Suprapubic skin (tissue), 4 donors: ENCODE measurements at regions not wholly inside any gene's neighbourhood (a gene's known extent, or its start where the extent isn't known, plus 50 kb on each side); places are given as distances from the start of the nearest gene placed in this dataset.

ENCODE experiments used
- DNase-seq, 2 donors: peaks; one replicate each; pipeline ENCODE4 v3.0.0-alpha.2; 2019; ENCODE audit warnings: low spot score in 2 of 2
- H3K27ac ChIP-seq: fragments of 200-600 bp; sonication (generic); one replicate; pipeline ENCODE4 v1.5.1; 2019
- H3K27me3 ChIP-seq: fragments of 200-600 bp; sonication (generic); one replicate; pipeline ENCODE4 v1.5.1; 2019
- H3K36me3 ChIP-seq: fragments of 200-600 bp; sonication (generic); one replicate; pipeline ENCODE4 v1.5.1; 2019
- H3K4me1 ChIP-seq: fragments of 200-600 bp; sonication (generic); one replicate; pipeline ENCODE4 v1.5.1; 2019
- H3K4me3 ChIP-seq: fragments of 200-600 bp; sonication (generic); one replicate; pipeline ENCODE4 v1.5.1; 2019; ENCODE audit warnings: mild to moderate bottlenecking
- H3K9me3 ChIP-seq: fragments of 200-600 bp; sonication (generic); one replicate; pipeline ENCODE4 v1.5.1; 2019
- EP300 ChIP-seq: sonication (generic); formaldehyde crosslinking; IDR thresholded peaks from one replicate; pipeline ENCODE4 v1.6.1; 2017; ENCODE audit warnings: antibody characterized with exemption
- POLR2A ChIP-seq, 2 donors: fragments of 450-650 bp; IDR thresholded peaks; one replicate each; pipeline ENCODE4 v1.6.1; 2017; ENCODE audit warnings: antibody characterized with exemption in 2 of 2, mild to moderate bottlenecking in 2 of 2, moderate library complexity in 2 of 2
- POLR2AphosphoS5 ChIP-seq, 3 donors: sonication (generic); formaldehyde crosslinking; IDR thresholded peaks; one replicate each; pipeline ENCODE4 v1.6.1; 2017; ENCODE audit warnings: antibody characterized with exemption in 3 of 3
- WGBS: methylation state at CpG from one replicate; pipeline ENCODE4 v1.1.5; 2018; 5-methylcytosine and 5-hydroxymethylcytosine counted together
- TF ChIP-seq, protein P1 (sequence below), 2 donors: fragments of 200-600 bp in 1 of 2; fragments of 450-650 bp in 1 of 2; sonication (generic) in 1 of 2; IDR thresholded peaks; one replicate each; pipeline ENCODE4 v1.5.1; 2016 to 2019; ENCODE audit warnings: antibody characterized with exemption in 2 of 2, mild to moderate bottlenecking in 1 of 2, moderate library complexity in 1 of 2

DNA sequence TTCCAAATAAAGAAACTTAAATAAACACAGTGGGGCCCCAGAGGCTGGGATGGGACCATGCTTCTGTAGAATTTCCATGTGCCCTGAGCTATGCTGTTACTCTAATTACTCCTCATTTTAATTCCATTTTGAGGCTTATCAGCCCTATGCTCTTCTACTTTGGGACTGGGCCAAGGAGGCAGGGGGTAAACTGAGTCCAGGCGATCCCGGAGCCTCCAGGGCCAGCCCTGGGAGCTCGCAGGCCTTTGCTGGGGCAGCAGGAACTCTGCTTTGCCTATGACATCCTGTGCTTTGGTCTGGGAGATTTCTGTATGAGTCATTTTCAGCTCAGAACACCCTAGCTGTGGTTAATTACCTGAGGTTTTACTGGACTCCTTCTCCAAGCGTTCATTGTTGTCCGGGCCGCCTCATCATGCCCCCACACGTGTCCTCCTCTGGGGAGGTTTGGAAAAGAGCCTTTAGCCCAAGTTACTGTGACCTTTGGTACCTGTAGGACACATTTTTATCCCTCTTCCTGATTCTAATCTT lies 95.7 kb downstream of the RHOU start:
- Histone ChIP-seq H3K4me3 (no peak overlapping the region), H3K27me3 (peaks cover 7% of the 10 kb centered on the region), H3K36me3 (no peaks in the 10 kb centered on the region), H3K9me3 (no peaks in the 10 kb centered on the region), H3K4me1 (peaks cover 11% of the 10 kb centered on the region), H3K27ac (no peak overlapping the region)
- TF ChIP-seq POLR2A (IDR thresholded peaks at IDR 0.05) (no peak), EP300 (no peak), POLR2AphosphoS5 (IDR thresholded peaks at IDR 0.05) (no peak)
- TF ChIP-seq, protein P1, sequence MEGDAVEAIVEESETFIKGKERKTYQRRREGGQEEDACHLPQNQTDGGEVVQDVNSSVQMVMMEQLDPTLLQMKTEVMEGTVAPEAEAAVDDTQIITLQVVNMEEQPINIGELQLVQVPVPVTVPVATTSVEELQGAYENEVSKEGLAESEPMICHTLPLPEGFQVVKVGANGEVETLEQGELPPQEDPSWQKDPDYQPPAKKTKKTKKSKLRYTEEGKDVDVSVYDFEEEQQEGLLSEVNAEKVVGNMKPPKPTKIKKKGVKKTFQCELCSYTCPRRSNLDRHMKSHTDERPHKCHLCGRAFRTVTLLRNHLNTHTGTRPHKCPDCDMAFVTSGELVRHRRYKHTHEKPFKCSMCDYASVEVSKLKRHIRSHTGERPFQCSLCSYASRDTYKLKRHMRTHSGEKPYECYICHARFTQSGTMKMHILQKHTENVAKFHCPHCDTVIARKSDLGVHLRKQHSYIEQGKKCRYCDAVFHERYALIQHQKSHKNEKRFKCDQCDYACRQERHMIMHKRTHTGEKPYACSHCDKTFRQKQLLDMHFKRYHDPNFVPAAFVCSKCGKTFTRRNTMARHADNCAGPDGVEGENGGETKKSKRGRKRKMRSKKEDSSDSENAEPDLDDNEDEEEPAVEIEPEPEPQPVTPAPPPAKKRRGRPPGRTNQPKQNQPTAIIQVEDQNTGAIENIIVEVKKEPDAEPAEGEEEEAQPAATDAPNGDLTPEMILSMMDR (IDR thresholded peaks at IDR 0.05) = no peak
- no peak for DNase-seq
- WGBS = 72% methylated on average over 7 of the region's 7 CpGs

DNA sequence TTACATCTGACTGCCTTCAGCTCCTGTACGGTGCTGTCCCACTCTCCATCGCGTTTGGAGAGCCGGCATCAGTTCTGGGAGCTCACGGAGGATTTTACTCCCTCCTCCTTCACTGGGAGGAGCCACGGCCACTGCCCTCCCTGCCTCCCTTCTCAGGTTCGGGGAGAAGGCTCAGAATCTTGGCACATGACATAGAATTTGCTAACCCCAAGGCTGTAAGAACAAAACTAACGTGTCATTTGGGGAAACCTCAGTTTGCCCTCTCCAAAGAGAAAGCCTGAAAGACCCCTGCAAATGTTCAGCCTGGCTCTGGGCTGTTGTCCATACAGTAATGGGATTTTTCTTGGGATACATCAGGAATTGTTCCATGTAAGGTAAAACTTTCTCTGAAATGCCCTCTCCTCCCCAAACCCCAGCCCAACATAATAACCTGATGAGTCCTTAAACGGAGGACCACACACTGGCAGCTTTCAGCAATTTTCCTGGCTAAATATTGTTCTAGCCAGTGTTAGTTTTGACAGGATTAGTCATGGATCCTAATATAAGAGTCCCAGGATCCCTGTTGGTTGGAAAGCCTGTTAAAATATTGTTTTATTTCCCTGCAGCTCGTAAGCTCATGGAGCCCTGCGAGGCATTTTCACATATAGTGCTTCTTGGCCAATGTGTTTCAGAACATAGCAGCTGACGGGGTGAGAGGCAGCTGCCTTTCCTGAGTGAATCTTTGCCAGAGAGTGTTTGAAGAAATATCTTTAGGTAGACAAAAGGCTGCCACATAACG lies 98.8 kb downstream of the RHOU start:
- no peak for DNase-seq
- H3K27me3 ChIP-seq = peaks cover 7% of the 10 kb centered on the region
- WGBS = 44% methylated on average over 13 of the region's 13 CpGs
- TF ChIP-seq EP300 = no peak
- TF ChIP-seq POLR2A (IDR thresholded peaks at IDR 0.05) = no peak
- TF ChIP-seq, protein P1 (IDR thresholded peaks at IDR 0.05) = no peak
- no peak for TF ChIP-seq POLR2AphosphoS5 (IDR thresholded peaks at IDR 0.05)
- H3K36me3 ChIP-seq = no peaks in the 10 kb centered on the region
- H3K4me3 ChIP-seq = no peak overlapping the region
- H3K4me1 ChIP-seq = peaks cover 26% of the 10 kb centered on the region
- no peak overlapping the region for H3K27ac ChIP-seq
- no peaks in the 10 kb centered on the region for H3K9me3 ChIP-seq

DNA sequence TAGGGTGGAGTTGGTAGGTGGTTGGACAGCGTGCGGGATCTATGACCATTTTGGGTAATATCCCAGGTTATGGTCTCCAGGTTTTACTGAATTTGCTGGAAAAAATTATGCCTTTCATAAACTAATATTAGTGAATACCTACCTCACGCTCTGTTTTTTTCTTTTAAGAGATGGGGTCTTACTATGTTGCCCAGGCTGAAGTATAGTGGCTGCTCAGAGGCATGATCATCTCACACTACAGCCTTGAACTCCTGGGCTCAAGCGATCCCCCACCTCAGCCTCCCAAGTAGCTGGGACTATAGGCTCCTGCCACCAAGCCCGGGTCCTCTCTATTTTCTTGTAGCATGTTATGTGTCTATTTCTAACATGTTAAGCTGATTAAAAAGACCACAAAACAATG lies 100.2 kb downstream of the RHOU start:
- H3K9me3 ChIP-seq = no peaks in the 10 kb centered on the region
- H3K4me3 ChIP-seq = no peak overlapping the region
- no peak for TF ChIP-seq POLR2A (IDR thresholded peaks at IDR 0.05)
- TF ChIP-seq EP300 = no peak
- TF ChIP-seq, protein P1 (IDR thresholded peaks at IDR 0.05) = no peak
- no peak for TF ChIP-seq POLR2AphosphoS5 (IDR thresholded peaks at IDR 0.05)
- H3K27ac ChIP-seq = no peak overlapping the region
- peaks cover 7% of the 10 kb centered on the region for H3K27me3 ChIP-seq
- peaks cover 25% of the 10 kb centered on the region for H3K4me1 ChIP-seq
- WGBS = 97% methylated on average over 5 of the region's 5 CpGs
- H3K36me3 ChIP-seq = no peaks in the 10 kb centered on the region
- DNase-seq = no peak

DNA sequence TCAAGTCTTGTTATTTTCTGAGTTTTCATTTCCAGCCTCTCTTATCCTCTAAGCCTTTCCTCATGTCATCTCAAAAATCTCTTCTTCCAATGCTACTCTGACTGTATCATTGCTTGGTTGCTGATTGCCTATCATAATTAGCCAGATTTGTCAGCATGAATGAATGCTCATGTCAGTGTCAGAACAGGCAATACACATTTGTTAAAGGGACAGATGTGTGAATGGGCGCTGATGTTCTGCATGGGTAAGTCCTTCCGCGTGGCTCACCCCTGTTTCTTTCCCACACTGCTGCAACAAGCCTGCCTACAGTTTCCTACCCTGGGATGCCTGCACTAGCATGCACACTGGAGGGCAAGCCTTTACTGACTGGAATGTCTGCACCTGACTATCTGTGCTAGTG lies 100.6 kb downstream of the RHOU start:
- no peaks in the 10 kb centered on the region for H3K9me3 ChIP-seq
- no peak overlapping the region for H3K27ac ChIP-seq
- peaks cover 7% of the 10 kb centered on the region for H3K27me3 ChIP-seq
- H3K4me3 ChIP-seq = no peak overlapping the region
- TF ChIP-seq POLR2A (IDR thresholded peaks at IDR 0.05) (no peak), EP300 (no peak), POLR2AphosphoS5 (IDR thresholded peaks at IDR 0.05) (no peak)
- TF ChIP-seq, protein P1 (IDR thresholded peaks at IDR 0.05) = no peak
- peaks cover 20% of the 10 kb centered on the region for H3K4me1 ChIP-seq
- WGBS = 77% methylated on average over 3 of the region's 3 CpGs
- DNase-seq = no peak
- no peaks in the 10 kb centered on the region for H3K36me3 ChIP-seq

DNA sequence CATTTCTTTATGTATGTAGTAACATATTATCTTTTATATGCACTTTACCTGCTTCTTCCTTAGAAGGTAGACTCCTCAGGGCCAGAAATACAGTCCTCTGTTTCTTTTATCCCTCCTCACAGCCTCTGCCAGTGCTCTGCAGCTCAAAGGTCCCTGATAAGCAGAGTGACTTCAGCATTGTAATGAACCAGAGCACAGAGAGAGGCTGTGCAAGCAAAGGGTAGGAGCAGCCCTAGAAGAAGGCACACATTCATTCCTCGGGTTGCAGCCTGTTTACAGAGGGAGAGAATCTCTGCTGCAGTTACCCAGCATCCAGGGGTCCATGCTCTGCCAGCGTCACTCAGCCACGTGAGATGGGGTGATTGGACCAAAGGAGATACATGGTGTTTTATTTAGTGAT lies 101.1 kb downstream of the RHOU start:
- WGBS = 90% methylated on average over 3 of the region's 3 CpGs
- DNase-seq = no peak
- H3K36me3 ChIP-seq = no peaks in the 10 kb centered on the region
- no peak overlapping the region for H3K4me3 ChIP-seq
- no peak for TF ChIP-seq POLR2A (IDR thresholded peaks at IDR 0.05)
- TF ChIP-seq, protein P1 (IDR thresholded peaks at IDR 0.05) = no peak
- peaks cover 7% of the 10 kb centered on the region for H3K27me3 ChIP-seq
- no peaks in the 10 kb centered on the region for H3K9me3 ChIP-seq
- peaks cover 19% of the 10 kb centered on the region for H3K4me1 ChIP-seq
- no peak overlapping the region for H3K27ac ChIP-seq
